Endothelial cell of umbilical vein (primary cell): ENCODE measurements at regions not wholly inside any gene's neighbourhood (a gene's known extent, or its start where the extent isn't known, plus 50 kb on each side); places are given as distances from the start of the nearest gene placed in this dataset.

Source experiments
- BruUV-seq: library from RNA; stranded (reverse); fragments of 400-500 nt; replicated peaks from 2 replicates; lab custom pipeline; 2021; lab: Mats Ljungman, UMichigan
- CTCF ChIA-PET: fragments of 300-600, 350-600 bp; sonication (Branson Sonifier 250); formaldehyde crosslinking; loops from one replicate; lab custom pipeline; 2021; ENCODE audit warnings: antibody characterized with exemption, inconsistent platforms; lab: Charles Lee
- POLR2A ChIA-PET: fragments of 300-600, 350-600 bp; sonication (Branson Sonifier 250); formaldehyde crosslinking; loops from one replicate; lab custom pipeline; 2021; ENCODE audit warnings: antibody characterized with exemption, inconsistent platforms; lab: Charles Lee
- DNase-seq: peaks from one replicate; pipeline ENCODE4 v3.0.0-alpha.2; 2011; ENCODE audit warnings: low read depth, low spot score
- FAIRE-seq: peaks from 2 replicates; lab custom pipeline; 2011; peaks lifted over from hg19 to GRCh38; lab: Jason Lieb, UNC
- H2AFZ ChIP-seq: 2 replicates; pipeline ENCODE4 v1.6.0; 2012; ENCODE audit warnings: low read depth, low read length, control low read depth, inconsistent platforms
- H3K27ac ChIP-seq: 2 replicates; pipeline ENCODE4 v1.5.1; 2011; ENCODE audit warnings: low read depth, mild to moderate bottlenecking, control low read depth, low read length, moderate library complexity; ENCODE audit not compliant: insufficient read depth
- H3K27me3 ChIP-seq, 2 experiments: 2 replicates each; pipeline versions ENCODE4 v1.6.0 to v1.6.1; 2011; ENCODE audit warnings: low read length in 2 of 2, mixed read lengths in 1 of 2; ENCODE audit not compliant: control insufficient read depth in 2 of 2, insufficient read depth in 2 of 2
- H3K36me3 ChIP-seq, 2 experiments: 2 replicates in 1 of 2; 3 replicates in 1 of 2; pipeline ENCODE4 v1.5.1; 2011; ENCODE audit warnings: low read length in 2 of 2, mild to moderate bottlenecking in 1 of 2, moderate library complexity in 1 of 2; ENCODE audit not compliant: control insufficient read depth in 2 of 2, insufficient read depth in 2 of 2; ENCODE audit errors: extremely low read depth in 1 of 2
- H3K4me1 ChIP-seq: 3 replicates; pipeline ENCODE4 v1.5.1; 2011; ENCODE audit warnings: mild to moderate bottlenecking, low read length; ENCODE audit not compliant: control insufficient read depth, insufficient read depth; ENCODE audit errors: extremely low read depth
- H3K4me2 ChIP-seq: 2 replicates; pipeline ENCODE4 v1.6.1; 2011; ENCODE audit warnings: low read length, control low read depth, mixed read lengths; ENCODE audit not compliant: insufficient read depth
- H3K4me3 ChIP-seq, 3 experiments: fragments of 200-600 bp in 1 of 3; sonication (generic), shearing (Covaris generic) in 1 of 3; replicated peaks in 1 of 3; 2 replicates each; pipeline ENCODE4 v1.5.1; 2011 to 2016; ENCODE audit warnings: control low read depth in 3 of 3, low read length in 3 of 3, mild to moderate bottlenecking in 2 of 3, inconsistent platforms in 1 of 3, low read depth in 1 of 3, moderate library complexity in 1 of 3; ENCODE audit not compliant: insufficient read depth in 1 of 3
- H3K79me2 ChIP-seq: 2 replicates; pipeline ENCODE4 v1.6.0; 2012; ENCODE audit warnings: low read length, inconsistent platforms; ENCODE audit not compliant: control insufficient read depth, insufficient read depth
- H3K9ac ChIP-seq: replicated peaks from 2 replicates; pipeline ENCODE3; 2011; ENCODE audit warnings: low read length, control low read depth; ENCODE audit not compliant: insufficient read depth; ENCODE audit errors: extremely low read depth
- H3K9me1 ChIP-seq: replicated peaks from 3 replicates; pipeline ENCODE4 v1.6.0; 2011; ENCODE audit warnings: mild to moderate bottlenecking, low read length; ENCODE audit not compliant: control insufficient read depth, insufficient read depth; ENCODE audit errors: extremely low read depth
- H3K9me3 ChIP-seq: replicated peaks from 2 replicates; pipeline ENCODE4 v1.5.1; 2012; ENCODE audit warnings: low read length, inconsistent platforms; ENCODE audit not compliant: control insufficient read depth, insufficient read depth
- H4K20me1 ChIP-seq: replicated peaks from 2 replicates; pipeline ENCODE3; 2011; ENCODE audit warnings: mild to moderate bottlenecking, low read length; ENCODE audit not compliant: control insufficient read depth, insufficient read depth; ENCODE audit errors: extremely low read depth
- CTCF ChIP-seq, 2 donors: IDR thresholded peaks; 1 replicate in 1 of 2; 2 replicates in 1 of 2; pipeline ENCODE4 v1.5.1; 2011; ENCODE audit warnings: low read length in 2 of 2, mild to moderate bottlenecking in 2 of 2, moderate library complexity in 2 of 2, control low read depth in 1 of 2, inconsistent platforms in 1 of 2, low read depth in 1 of 2; ENCODE audit not compliant: insufficient read depth in 1 of 2; ENCODE audit errors: extremely low read depth in 1 of 2
- EZH2 ChIP-seq: IDR thresholded peaks from 2 replicates; pipeline ENCODE4 v1.6.1; 2012; ENCODE audit warnings: borderline replicate concordance, low read depth, mild to moderate bottlenecking, moderate library complexity, low read length, inconsistent platforms; ENCODE audit not compliant: severe bottlenecking
- FOS ChIP-seq: IDR thresholded peaks from 2 replicates; pipeline ENCODE4 v1.6.1; 2011; ENCODE audit warnings: mild to moderate bottlenecking, low read length, moderate library complexity, borderline replicate concordance; ENCODE audit not compliant: insufficient read depth
- GATA2 ChIP-seq: IDR thresholded peaks from 2 replicates; pipeline ENCODE4 v1.7.0; 2011; ENCODE audit warnings: low read depth, mild to moderate bottlenecking, moderate library complexity, mixed read lengths, low read length; ENCODE audit not compliant: insufficient read length, insufficient read depth
- JUN ChIP-seq: IDR thresholded peaks from 2 replicates; pipeline ENCODE4 v1.6.1; 2011; ENCODE audit warnings: borderline replicate concordance, low read depth; ENCODE audit not compliant: insufficient read length, insufficient read depth
- MAX ChIP-seq: IDR thresholded peaks from 2 replicates; pipeline ENCODE4 v1.6.1; 2011; ENCODE audit not compliant: insufficient read depth, insufficient read length
- MYC ChIP-seq: IDR thresholded peaks from one replicate; pipeline ENCODE4 v1.6.1; 2011; ENCODE audit warnings: mild to moderate bottlenecking, low read depth, low read length
- POLR2A ChIP-seq: IDR thresholded peaks from 2 replicates; pipeline ENCODE4 v1.6.1; 2012; ENCODE audit warnings: low read depth, mild to moderate bottlenecking, control low read depth, low read length
- POLR2AphosphoS5 ChIP-seq: IDR thresholded peaks from 2 replicates; pipeline ENCODE4 v1.6.1; 2012; ENCODE audit warnings: low read depth, mild to moderate bottlenecking, control low read depth, low read length, moderate library complexity; ENCODE audit not compliant: insufficient read depth
- dilution Hi-C: fragments of 300-500 bp; cut with MboI; formaldehyde crosslinking; loops from one replicate; pipeline ENCODE4 v1.15.0; 2019; ENCODE audit warnings: low sequenced_read_pairs; ENCODE audit not compliant: extremely low pct_ligation_motif_present
- intact Hi-C: fragments of 100-400 bp; cut with micrococcal nuclease; formaldehyde crosslinking; loops from one replicate; pipeline ENCODE4 v1.10.0; 2022

- FAIRE-seq = no peak
Observed at GRCh38 chr16:58960484-58960883, 226.4 kb upstream of the GOT2 start.

More at GRCh38 chr16:58960484-58960883, 226.4 kb upstream of the GOT2 start:
- H3K27me3 ChIP-seq = no peaks in the 10 kb centered on the region
- DNase-seq = no peak
- no peaks in the 10 kb centered on the region for H3K36me3 ChIP-seq
- H3K4me1 ChIP-seq = no peaks in the 10 kb centered on the region
- intact Hi-C loops = no loop called here
- dilution Hi-C loops = no loop called here
- no peak overlapping the region for H3K27ac ChIP-seq
- H3K9me3 ChIP-seq = no peaks in the 10 kb centered on the region
- TF ChIP-seq FOS = no peak
- no peak for TF ChIP-seq JUN
- no peak for TF ChIP-seq POLR2AphosphoS5
- no peak for TF ChIP-seq MYC
- TF ChIP-seq EZH2 = no peak
- TF ChIP-seq CTCF (IDR thresholded peaks at IDR 0.05; ENCODE audit: extremely low read depth in 1 of 2, insufficient read depth in 1 of 2, low read depth in 1 of 2, low read length in 2 of 2) = no peak
- TF ChIP-seq POLR2A = no peak
- no peak for TF ChIP-seq GATA2
- TF ChIP-seq MAX = no peak
- H3K9me1 ChIP-seq = no peaks in the 10 kb centered on the region
- H3K4me3 ChIP-seq = no peak overlapping the region
- H4K20me1 ChIP-seq = no peaks in the 10 kb centered on the region
- no TSS peak for BruUV-seq
- POLR2A ChIA-PET = no interaction called here
- no peak overlapping the region for H3K4me2 ChIP-seq
- H3K9ac ChIP-seq = no peak overlapping the region
- CTCF ChIA-PET = no interaction called here
- H3K79me2 ChIP-seq = no peaks in the 10 kb centered on the region
- no peak overlapping the region for H2AFZ ChIP-seq
